22Rv1 (cell line): ENCODE measurements at regions not wholly inside any gene's neighbourhood (a gene's known extent, or its start where the extent isn't known, plus 50 kb on each side); places are given as distances from the start of the nearest gene placed in this dataset.

Source experiments
- ZFX ChIP-seq: fragments of 450-650 bp; IDR thresholded peaks from 2 replicates; pipeline ENCODE4 v1.6.1; 2017; ENCODE audit warnings: antibody characterized with exemption, borderline replicate concordance
- TF ChIP-seq, protein P1 (sequence below): fragments of 450-650 bp; IDR thresholded peaks from 2 replicates; pipeline ENCODE4 v1.5.1; 2017; ENCODE audit warnings: mild to moderate bottlenecking

DNA sequence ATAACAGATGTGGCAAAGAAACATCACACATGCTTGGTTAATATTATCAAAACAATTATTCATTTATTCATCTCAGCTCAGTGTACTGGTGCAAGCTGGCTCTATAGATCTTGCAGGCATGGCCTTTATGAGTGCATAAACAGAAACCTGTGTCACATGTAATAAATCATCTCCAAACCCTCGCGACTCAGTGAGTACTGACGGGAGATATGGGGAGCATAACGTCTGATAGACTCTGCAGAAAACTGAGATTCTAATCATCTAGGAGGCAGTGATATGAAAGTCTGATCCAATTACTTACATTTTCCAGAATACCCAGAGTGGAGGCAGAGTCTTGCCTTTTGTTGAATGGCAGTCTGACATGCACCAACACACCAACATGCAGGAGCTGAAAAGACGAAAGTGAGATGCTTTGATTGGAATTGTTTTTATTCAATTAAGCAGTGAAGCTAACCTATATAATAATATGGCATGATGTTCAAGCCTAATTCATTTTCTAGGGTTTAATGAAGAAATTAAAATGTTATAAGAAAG lies 416.8 kb downstream of the RNF144A start:
- TF ChIP-seq, protein P1, sequence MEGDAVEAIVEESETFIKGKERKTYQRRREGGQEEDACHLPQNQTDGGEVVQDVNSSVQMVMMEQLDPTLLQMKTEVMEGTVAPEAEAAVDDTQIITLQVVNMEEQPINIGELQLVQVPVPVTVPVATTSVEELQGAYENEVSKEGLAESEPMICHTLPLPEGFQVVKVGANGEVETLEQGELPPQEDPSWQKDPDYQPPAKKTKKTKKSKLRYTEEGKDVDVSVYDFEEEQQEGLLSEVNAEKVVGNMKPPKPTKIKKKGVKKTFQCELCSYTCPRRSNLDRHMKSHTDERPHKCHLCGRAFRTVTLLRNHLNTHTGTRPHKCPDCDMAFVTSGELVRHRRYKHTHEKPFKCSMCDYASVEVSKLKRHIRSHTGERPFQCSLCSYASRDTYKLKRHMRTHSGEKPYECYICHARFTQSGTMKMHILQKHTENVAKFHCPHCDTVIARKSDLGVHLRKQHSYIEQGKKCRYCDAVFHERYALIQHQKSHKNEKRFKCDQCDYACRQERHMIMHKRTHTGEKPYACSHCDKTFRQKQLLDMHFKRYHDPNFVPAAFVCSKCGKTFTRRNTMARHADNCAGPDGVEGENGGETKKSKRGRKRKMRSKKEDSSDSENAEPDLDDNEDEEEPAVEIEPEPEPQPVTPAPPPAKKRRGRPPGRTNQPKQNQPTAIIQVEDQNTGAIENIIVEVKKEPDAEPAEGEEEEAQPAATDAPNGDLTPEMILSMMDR: no peak
- TF ChIP-seq ZFX: no peak
